ENCODE measurements at regions not wholly inside any gene's neighbourhood (a gene's known extent, or its start where the extent isn't known, plus 50 kb on each side); places are given as distances from the start of the nearest gene placed in this dataset.

GRCh38 chr15:68484696-68485400 is 52.9 kb upstream of the ITGA11 start:
- DNase-seq: no peak

GRCh38 chr15:68485721-68486360 is 53.9 kb upstream of the ITGA11 start:
- ChIA-PET CTCF (no interaction called here), POLR2A (ENCODE audit: unreplicated experiment) (no interaction called here)
- no peak overlapping the region for H2AFZ ChIP-seq
- H3F3A ChIP-seq (ENCODE audit: insufficient read depth, low read depth): no peaks in the 10 kb centered on the region
- BruUV-seq (replicated peaks): no TSS peak
- no peaks in the 10 kb centered on the region for H3K36me3 ChIP-seq (ENCODE audit: low read depth)
- no peak for DNase-seq
- no peaks in the 10 kb centered on the region for H4K20me1 ChIP-seq (ENCODE audit: insufficient read depth)
- no peak for TF ChIP-seq EZH2 (IDR thresholded peaks at IDR 0.05; ENCODE audit: low read depth)
- no peak for TF ChIP-seq CTCF (conservative IDR thresholded peaks at IDR 0.05)
- no peak overlapping the region for H3K4me3 ChIP-seq
- no peaks in the 10 kb centered on the region for H3K4me1 ChIP-seq (replicated peaks; ENCODE audit: insufficient read depth)
- H3K4me2 ChIP-seq: no peak overlapping the region
- H3K9me3 ChIP-seq (ENCODE audit: insufficient read depth, low read depth): no peaks in the 10 kb centered on the region
- no peaks in the 10 kb centered on the region for H3K9me2 ChIP-seq (ENCODE audit: insufficient read depth)
- no peaks in the 10 kb centered on the region for H3K79me2 ChIP-seq (ENCODE audit: low read depth)
- no peak overlapping the region for H3K27ac ChIP-seq
- intact Hi-C loops (cut with micrococcal nuclease; ENCODE audit: unreplicated experiment): no loop called here
- peaks cover 35% of the 10 kb centered on the region for H3K27me3 ChIP-seq (ENCODE audit: insufficient read depth, low read depth)

More at GRCh38 chr15:68484696-68485400, 52.9 kb upstream of the ITGA11 start:
- BruUV-seq (replicated peaks): no TSS peak
- Histone ChIP-seq H3K27me3 (ENCODE audit: insufficient read depth, low read depth) (peaks cover 33% of the 10 kb centered on the region), H3K36me3 (ENCODE audit: low read depth) (no peaks in the 10 kb centered on the region), H3F3A (ENCODE audit: insufficient read depth, low read depth) (no peaks in the 10 kb centered on the region), H3K9me2 (ENCODE audit: insufficient read depth) (no peaks in the 10 kb centered on the region), H4K20me1 (ENCODE audit: insufficient read depth) (no peaks in the 10 kb centered on the region), H2AFZ (no peak overlapping the region), H3K9me3 (ENCODE audit: insufficient read depth, low read depth) (no peaks in the 10 kb centered on the region), H3K79me2 (ENCODE audit: low read depth) (no peaks in the 10 kb centered on the region), H3K4me1 (replicated peaks; ENCODE audit: insufficient read depth) (no peaks in the 10 kb centered on the region), H3K4me2 (no peak overlapping the region), H3K4me3 (no peak overlapping the region), H3K27ac (no peak overlapping the region)
- ChIA-PET POLR2A (ENCODE audit: unreplicated experiment) (no interaction called here), CTCF (no interaction called here)
- no peak for TF ChIP-seq EZH2 (IDR thresholded peaks at IDR 0.05; ENCODE audit: low read depth)
- TF ChIP-seq CTCF (conservative IDR thresholded peaks at IDR 0.05): no peak
- intact Hi-C loops (cut with micrococcal nuclease; ENCODE audit: unreplicated experiment): no loop called here

GRCh38 chr15:68487087-68487843 is 55.3 kb upstream of the ITGA11 start:
- H4K20me1 ChIP-seq (ENCODE audit: insufficient read depth): no peaks in the 10 kb centered on the region
- DNase-seq: no peak
- no peaks in the 10 kb centered on the region for H3K36me3 ChIP-seq (ENCODE audit: low read depth)
- POLR2A ChIA-PET (ENCODE audit: unreplicated experiment): interaction anchor here (0.6 to 0.7 kb wide), 2 partner anchors 209 to 674 kb away, joined by 3 to 6 read pairs; partner anchors contain the start of gene FEM1B
- no peak overlapping the region for H3K27ac ChIP-seq
- no peak for TF ChIP-seq EZH2 (IDR thresholded peaks at IDR 0.05; ENCODE audit: low read depth)
- no peak for TF ChIP-seq CTCF (conservative IDR thresholded peaks at IDR 0.05)
- no peak overlapping the region for H3K4me2 ChIP-seq
- intact Hi-C loops (cut with micrococcal nuclease; ENCODE audit: unreplicated experiment): no loop called here
- no peak overlapping the region for H3K4me3 ChIP-seq
- H2AFZ ChIP-seq: no peak overlapping the region
- no peaks in the 10 kb centered on the region for H3K9me3 ChIP-seq (ENCODE audit: insufficient read depth, low read depth)
- no peaks in the 10 kb centered on the region for H3K9me2 ChIP-seq (ENCODE audit: insufficient read depth)
- CTCF ChIA-PET: no interaction called here
- peaks cover 27% of the 10 kb centered on the region for H3K27me3 ChIP-seq (ENCODE audit: insufficient read depth, low read depth)
- no TSS peak for BruUV-seq (replicated peaks)
- H3K79me2 ChIP-seq (ENCODE audit: low read depth): no peaks in the 10 kb centered on the region
- H3K4me1 ChIP-seq (replicated peaks; ENCODE audit: insufficient read depth): no peaks in the 10 kb centered on the region
- H3F3A ChIP-seq (ENCODE audit: insufficient read depth, low read depth): no peaks in the 10 kb centered on the region

Measured in PC-9 (cell line).